HG02678 (cell line): ENCODE measurements at regions not wholly inside any gene's neighbourhood (a gene's known extent, or its start where the extent isn't known, plus 50 kb on each side); places are given as distances from the start of the nearest gene placed in this dataset.

Source experiments
- ATAC-seq: cut with Tn5 transposase; IDR thresholded peaks from one replicate; pipeline ENCODE4 v1.9.1; 2021; ENCODE audit warnings: mild to moderate bottlenecking, moderate library complexity; ENCODE audit not compliant: unreplicated experiment

- peak; percentile 15 for ATAC-seq
Observed at GRCh38 chr5:5065472-5065871, 74.7 kb upstream of the ADAMTS16 start.

- ATAC-seq, result peak; percentile 51
Observed at GRCh38 chr5:5066276-5067186, 73.6 kb upstream of the ADAMTS16 start.

DNA sequence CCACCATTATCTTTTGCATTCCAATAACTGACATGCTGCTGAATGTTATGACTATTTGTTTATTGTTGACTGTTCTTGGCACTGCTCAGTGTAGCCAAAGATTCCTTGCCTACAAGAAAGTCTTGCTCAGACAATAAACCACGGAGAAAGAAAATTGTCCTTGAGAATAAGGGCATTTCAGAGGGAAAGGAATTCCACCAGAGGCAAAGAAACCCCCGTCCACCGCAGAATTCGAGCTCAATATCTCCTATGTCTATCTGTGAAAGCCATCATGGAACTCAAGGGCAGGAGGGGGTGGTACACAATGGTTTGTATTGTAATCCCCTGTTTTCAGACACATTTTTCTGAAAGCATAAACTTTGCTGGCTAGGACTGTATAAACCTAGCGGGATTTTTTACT lies 70.3 kb upstream of the ADAMTS16 start:
- ATAC-seq, result no peak

GRCh38 chr5:5071554-5071953 lies 68.6 kb upstream of the ADAMTS16 start:
- ATAC-seq, result no peak

- no peak for ATAC-seq
Observed at GRCh38 chr5:5077236-5077635, 62.9 kb upstream of the ADAMTS16 start.

- no peak for ATAC-seq
Observed at GRCh38 chr5:5078009-5078897, 61.9 kb upstream of the ADAMTS16 start.

DNA sequence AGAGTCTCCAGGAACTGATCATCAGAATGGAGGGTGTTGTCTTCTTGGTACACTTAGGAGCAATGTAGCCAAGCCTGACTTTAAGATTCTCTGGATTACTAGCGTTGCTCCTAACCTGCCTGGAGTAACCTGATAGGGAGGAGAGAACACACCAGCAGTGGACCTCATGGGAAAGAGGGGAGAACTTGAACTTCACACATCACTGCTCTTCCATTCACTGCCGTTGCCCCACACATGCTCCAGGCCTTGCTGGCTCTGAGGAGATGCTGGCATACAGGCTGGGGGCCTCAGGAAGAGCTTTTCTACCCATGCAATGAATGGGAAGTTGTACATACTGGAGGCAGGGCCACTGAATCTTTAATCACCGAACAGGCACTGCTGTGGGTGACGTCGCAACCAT lies 60.3 kb upstream of the ADAMTS16 start:
- ATAC-seq, result no peak

DNA sequence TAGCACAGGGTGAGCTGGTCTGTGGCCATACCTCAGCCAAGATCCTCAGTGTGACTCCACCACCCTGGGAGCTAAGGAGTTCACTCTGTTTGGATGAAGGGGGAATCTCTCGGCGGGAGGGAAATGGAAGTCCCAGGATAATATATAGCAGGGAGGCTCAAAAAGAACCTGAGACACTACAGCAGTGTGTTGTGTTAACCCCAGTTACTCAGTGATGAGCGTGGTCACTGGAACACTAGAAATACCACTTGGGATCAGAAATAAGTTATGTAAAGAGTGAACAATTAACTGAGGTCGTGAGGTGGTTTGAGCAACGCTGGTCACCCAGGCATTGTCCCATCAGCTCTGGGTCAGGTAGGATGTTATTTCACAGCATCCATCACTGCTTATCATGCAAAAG lies 59.3 kb upstream of the ADAMTS16 start:
- no peak for ATAC-seq

DNA sequence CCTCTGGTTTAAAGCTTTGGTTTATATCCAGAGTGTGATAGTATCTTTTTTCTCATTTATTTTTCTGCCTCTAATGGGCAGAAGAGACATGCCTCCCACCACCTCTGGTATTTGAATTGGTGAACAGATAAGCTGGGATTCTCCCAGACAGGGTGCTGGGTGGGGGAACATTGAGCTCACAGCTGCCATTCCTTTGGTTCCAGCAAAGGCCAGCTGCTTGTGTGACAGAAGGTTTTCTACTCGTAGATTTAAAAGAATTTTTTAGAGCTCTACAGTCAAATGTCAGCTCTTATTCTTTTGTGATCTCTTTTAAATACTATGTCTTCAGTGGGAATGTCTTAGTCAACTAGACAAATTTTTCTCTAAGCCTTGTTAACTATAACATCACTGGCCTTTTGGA lies 54.7 kb upstream of the ADAMTS16 start:
- no peak for ATAC-seq

- no peak for ATAC-seq
Observed at GRCh38 chr5:5089895-5090649, 50.1 kb upstream of the ADAMTS16 start.
